ENCODE measurements at regions not wholly inside any gene's neighbourhood (a gene's known extent, or its start where the extent isn't known, plus 50 kb on each side); places are given as distances from the start of the nearest gene placed in this dataset.

GRCh38 chrX:35090801-35091200 lies 148.2 kb downstream of the FAM47B start:
- intact Hi-C loops (cut with DNase I; ENCODE audit: low total_unique reads) = no loop called here
- Histone ChIP-seq H3K4me3 (no peak overlapping the region), H3K9me3 (no peaks in the 10 kb centered on the region), H3K27ac (no peak overlapping the region), H3K4me1 (no peaks in the 10 kb centered on the region), H3K27me3 (no peaks in the 10 kb centered on the region), H3K36me3 (ENCODE audit: low read depth, missing control alignments) (no peaks in the 10 kb centered on the region)
- no peak for DNase-seq
- TF ChIP-seq, protein P1, sequence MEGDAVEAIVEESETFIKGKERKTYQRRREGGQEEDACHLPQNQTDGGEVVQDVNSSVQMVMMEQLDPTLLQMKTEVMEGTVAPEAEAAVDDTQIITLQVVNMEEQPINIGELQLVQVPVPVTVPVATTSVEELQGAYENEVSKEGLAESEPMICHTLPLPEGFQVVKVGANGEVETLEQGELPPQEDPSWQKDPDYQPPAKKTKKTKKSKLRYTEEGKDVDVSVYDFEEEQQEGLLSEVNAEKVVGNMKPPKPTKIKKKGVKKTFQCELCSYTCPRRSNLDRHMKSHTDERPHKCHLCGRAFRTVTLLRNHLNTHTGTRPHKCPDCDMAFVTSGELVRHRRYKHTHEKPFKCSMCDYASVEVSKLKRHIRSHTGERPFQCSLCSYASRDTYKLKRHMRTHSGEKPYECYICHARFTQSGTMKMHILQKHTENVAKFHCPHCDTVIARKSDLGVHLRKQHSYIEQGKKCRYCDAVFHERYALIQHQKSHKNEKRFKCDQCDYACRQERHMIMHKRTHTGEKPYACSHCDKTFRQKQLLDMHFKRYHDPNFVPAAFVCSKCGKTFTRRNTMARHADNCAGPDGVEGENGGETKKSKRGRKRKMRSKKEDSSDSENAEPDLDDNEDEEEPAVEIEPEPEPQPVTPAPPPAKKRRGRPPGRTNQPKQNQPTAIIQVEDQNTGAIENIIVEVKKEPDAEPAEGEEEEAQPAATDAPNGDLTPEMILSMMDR (IDR thresholded peaks at IDR 0.05) = no peak
- no peak for TF ChIP-seq POLR2A (IDR thresholded peaks at IDR 0.05)

DNA sequence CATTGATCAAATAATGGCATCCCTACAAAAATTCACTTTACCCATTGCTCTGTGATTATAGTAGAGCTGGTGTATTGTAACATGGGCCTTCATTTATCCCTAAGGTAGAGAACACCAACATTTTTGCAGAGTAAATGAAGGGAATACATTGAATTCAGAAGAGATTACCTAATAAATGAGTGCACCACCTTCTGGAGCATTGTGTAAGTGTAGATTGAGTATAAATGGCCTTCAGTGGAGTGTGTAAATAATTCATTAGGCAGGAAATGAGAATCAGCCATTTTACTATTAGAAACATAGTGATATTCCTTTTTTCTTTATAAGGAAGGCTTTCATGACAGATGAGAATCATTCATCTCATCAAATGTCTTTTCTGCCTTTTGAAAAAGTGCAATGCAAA lies 155.8 kb downstream of the FAM47B start:
- H3K9me3 ChIP-seq = no peaks in the 10 kb centered on the region
- H3K4me1 ChIP-seq = no peaks in the 10 kb centered on the region
- no peak overlapping the region for H3K4me3 ChIP-seq
- DNase-seq = no peak
- intact Hi-C loops (cut with DNase I; ENCODE audit: low total_unique reads) = no loop called here
- H3K27ac ChIP-seq = no peak overlapping the region
- H3K27me3 ChIP-seq = no peaks in the 10 kb centered on the region
- H3K36me3 ChIP-seq (ENCODE audit: low read depth, missing control alignments) = no peaks in the 10 kb centered on the region
- TF ChIP-seq POLR2A (IDR thresholded peaks at IDR 0.05) = no peak
- TF ChIP-seq, protein P1 (IDR thresholded peaks at IDR 0.05) = no peak

DNA sequence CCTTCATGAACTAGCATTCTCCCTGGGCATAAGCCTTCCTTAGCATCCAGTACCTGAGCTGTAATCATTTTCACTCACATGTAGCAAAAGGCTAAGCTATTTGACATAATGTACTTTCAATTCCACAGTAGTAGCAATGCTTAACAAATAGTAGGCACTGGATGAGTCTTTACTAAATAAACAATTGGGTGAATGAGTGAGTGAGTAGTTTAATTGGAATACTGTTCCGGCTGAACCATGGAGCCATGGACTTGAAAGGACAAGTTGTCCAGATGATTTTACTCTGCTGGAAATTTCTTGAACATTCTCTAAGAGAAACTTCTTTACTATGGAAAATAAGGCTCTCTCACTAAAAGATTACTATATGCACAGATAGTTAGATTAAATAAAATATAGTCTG lies 159.3 kb downstream of the FAM47B start:
- no peak for DNase-seq
- H3K4me1 ChIP-seq = no peaks in the 10 kb centered on the region
- intact Hi-C loops (cut with DNase I; ENCODE audit: low total_unique reads) = no loop called here
- H3K36me3 ChIP-seq (ENCODE audit: low read depth, missing control alignments) = no peaks in the 10 kb centered on the region
- no peak overlapping the region for H3K4me3 ChIP-seq
- no peak overlapping the region for H3K27ac ChIP-seq
- H3K27me3 ChIP-seq = no peaks in the 10 kb centered on the region
- TF ChIP-seq POLR2A (IDR thresholded peaks at IDR 0.05) = no peak
- TF ChIP-seq, protein P1 (IDR thresholded peaks at IDR 0.05) = no peak
- 100% methylated on average over 1 of the region's 1 CpG for WGBS, 2 donors
- no peaks in the 10 kb centered on the region for H3K9me3 ChIP-seq

GRCh38 chrX:35104626-35105025 lies 162.0 kb downstream of the FAM47B start:
- Histone ChIP-seq H3K4me1 (no peaks in the 10 kb centered on the region), H3K4me3 (no peak overlapping the region), H3K36me3 (ENCODE audit: low read depth, missing control alignments) (no peaks in the 10 kb centered on the region), H3K27me3 (no peaks in the 10 kb centered on the region), H3K9me3 (no peaks in the 10 kb centered on the region), H3K27ac (no peak overlapping the region)
- intact Hi-C loops (cut with DNase I; ENCODE audit: low total_unique reads) = no loop called here
- DNase-seq = no peak
- WGBS, 2 donors = 90 to 92% methylated on average over 3 of the region's 3 CpGs
- no peak for TF ChIP-seq POLR2A (IDR thresholded peaks at IDR 0.05)
- TF ChIP-seq, protein P1 (IDR thresholded peaks at IDR 0.05) = no peak

DNA sequence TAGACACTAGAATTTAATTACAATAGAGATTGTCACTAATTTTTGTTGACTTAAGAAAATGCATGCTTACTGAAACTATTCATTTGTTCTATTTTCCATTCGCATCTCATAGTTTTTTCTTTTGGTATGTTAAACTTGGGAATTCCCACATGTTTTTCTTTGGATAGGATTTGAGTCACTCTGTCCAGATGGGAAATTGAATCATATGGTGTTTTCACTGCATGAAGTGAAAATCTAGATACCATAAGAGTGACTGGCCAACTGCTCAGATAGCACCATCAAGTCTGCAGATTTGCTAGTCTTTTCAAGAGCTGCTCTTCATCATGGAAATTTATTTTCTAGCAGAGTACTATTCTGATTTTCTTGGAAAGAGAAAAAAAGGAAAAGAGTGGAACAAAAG lies 172.6 kb downstream of the FAM47B start:
- no peaks in the 10 kb centered on the region for H3K36me3 ChIP-seq (ENCODE audit: low read depth, missing control alignments)
- no peak for DNase-seq
- no peaks in the 10 kb centered on the region for H3K9me3 ChIP-seq
- intact Hi-C loops (cut with DNase I; ENCODE audit: low total_unique reads) = no loop called here
- H3K4me1 ChIP-seq = no peaks in the 10 kb centered on the region
- H3K4me3 ChIP-seq = no peak overlapping the region
- TF ChIP-seq, protein P1 (IDR thresholded peaks at IDR 0.05) = no peak
- no peak for TF ChIP-seq POLR2A (IDR thresholded peaks at IDR 0.05)
- WGBS, 2 donors = 88% methylated on average over 1 of the region's 1 CpG
- no peak overlapping the region for H3K27ac ChIP-seq
- H3K27me3 ChIP-seq = no peaks in the 10 kb centered on the region
